ENCODE measurements at regions not wholly inside any gene's neighbourhood (a gene's known extent, or its start where the extent isn't known, plus 50 kb on each side); places are given as distances from the start of the nearest gene placed in this dataset.

DNA sequence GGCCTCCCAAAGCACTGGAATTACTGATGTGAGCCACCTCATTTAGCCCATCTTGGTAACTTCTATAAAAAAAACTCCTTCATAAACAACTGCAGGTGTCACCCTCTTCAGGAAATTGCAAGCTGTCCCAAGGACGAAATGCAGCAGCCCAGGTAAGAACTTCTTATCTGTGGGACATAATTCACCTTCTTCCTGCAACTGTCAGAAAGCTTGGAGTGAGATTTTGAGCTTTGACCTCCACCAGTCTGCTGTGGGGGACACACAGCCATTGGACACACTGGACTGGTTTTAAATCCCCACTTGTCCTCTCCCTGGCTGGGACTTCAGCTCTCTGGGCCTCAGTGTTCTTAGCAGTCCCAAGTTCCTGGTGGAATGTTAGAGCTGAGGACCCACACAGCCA lies 368.5 kb downstream of the MN1 start:
- TF ChIP-seq TAF1 (IDR thresholded peaks at IDR 0.05; ENCODE audit: low read depth, low read length) = no peak
- TF ChIP-seq POLR2A (IDR thresholded peaks at IDR 0.05; ENCODE audit: control extremely low read depth in 1 of 2, low read depth in 2 of 2, low read length in 2 of 2) = no peak
- TF ChIP-seq, protein P1, sequence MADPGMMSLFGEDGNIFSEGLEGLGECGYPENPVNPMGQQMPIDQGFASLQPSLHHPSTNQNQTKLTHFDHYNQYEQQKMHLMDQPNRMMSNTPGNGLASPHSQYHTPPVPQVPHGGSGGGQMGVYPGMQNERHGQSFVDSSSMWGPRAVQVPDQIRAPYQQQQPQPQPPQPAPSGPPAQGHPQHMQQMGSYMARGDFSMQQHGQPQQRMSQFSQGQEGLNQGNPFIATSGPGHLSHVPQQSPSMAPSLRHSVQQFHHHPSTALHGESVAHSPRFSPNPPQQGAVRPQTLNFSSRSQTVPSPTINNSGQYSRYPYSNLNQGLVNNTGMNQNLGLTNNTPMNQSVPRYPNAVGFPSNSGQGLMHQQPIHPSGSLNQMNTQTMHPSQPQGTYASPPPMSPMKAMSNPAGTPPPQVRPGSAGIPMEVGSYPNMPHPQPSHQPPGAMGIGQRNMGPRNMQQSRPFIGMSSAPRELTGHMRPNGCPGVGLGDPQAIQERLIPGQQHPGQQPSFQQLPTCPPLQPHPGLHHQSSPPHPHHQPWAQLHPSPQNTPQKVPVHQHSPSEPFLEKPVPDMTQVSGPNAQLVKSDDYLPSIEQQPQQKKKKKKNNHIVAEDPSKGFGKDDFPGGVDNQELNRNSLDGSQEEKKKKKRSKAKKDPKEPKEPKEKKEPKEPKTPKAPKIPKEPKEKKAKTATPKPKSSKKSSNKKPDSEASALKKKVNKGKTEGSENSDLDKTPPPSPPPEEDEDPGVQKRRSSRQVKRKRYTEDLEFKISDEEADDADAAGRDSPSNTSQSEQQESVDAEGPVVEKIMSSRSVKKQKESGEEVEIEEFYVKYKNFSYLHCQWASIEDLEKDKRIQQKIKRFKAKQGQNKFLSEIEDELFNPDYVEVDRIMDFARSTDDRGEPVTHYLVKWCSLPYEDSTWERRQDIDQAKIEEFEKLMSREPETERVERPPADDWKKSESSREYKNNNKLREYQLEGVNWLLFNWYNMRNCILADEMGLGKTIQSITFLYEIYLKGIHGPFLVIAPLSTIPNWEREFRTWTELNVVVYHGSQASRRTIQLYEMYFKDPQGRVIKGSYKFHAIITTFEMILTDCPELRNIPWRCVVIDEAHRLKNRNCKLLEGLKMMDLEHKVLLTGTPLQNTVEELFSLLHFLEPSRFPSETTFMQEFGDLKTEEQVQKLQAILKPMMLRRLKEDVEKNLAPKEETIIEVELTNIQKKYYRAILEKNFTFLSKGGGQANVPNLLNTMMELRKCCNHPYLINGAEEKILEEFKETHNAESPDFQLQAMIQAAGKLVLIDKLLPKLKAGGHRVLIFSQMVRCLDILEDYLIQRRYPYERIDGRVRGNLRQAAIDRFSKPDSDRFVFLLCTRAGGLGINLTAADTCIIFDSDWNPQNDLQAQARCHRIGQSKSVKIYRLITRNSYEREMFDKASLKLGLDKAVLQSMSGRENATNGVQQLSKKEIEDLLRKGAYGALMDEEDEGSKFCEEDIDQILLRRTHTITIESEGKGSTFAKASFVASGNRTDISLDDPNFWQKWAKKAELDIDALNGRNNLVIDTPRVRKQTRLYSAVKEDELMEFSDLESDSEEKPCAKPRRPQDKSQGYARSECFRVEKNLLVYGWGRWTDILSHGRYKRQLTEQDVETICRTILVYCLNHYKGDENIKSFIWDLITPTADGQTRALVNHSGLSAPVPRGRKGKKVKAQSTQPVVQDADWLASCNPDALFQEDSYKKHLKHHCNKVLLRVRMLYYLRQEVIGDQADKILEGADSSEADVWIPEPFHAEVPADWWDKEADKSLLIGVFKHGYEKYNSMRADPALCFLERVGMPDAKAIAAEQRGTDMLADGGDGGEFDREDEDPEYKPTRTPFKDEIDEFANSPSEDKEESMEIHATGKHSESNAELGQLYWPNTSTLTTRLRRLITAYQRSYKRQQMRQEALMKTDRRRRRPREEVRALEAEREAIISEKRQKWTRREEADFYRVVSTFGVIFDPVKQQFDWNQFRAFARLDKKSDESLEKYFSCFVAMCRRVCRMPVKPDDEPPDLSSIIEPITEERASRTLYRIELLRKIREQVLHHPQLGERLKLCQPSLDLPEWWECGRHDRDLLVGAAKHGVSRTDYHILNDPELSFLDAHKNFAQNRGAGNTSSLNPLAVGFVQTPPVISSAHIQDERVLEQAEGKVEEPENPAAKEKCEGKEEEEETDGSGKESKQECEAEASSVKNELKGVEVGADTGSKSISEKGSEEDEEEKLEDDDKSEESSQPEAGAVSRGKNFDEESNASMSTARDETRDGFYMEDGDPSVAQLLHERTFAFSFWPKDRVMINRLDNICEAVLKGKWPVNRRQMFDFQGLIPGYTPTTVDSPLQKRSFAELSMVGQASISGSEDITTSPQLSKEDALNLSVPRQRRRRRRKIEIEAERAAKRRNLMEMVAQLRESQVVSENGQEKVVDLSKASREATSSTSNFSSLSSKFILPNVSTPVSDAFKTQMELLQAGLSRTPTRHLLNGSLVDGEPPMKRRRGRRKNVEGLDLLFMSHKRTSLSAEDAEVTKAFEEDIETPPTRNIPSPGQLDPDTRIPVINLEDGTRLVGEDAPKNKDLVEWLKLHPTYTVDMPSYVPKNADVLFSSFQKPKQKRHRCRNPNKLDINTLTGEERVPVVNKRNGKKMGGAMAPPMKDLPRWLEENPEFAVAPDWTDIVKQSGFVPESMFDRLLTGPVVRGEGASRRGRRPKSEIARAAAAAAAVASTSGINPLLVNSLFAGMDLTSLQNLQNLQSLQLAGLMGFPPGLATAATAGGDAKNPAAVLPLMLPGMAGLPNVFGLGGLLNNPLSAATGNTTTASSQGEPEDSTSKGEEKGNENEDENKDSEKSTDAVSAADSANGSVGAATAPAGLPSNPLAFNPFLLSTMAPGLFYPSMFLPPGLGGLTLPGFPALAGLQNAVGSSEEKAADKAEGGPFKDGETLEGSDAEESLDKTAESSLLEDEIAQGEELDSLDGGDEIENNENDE (IDR thresholded peaks at IDR 0.05; ENCODE audit: insufficient replicate concordance, low read length) = no peak
- TF ChIP-seq, protein P2, sequence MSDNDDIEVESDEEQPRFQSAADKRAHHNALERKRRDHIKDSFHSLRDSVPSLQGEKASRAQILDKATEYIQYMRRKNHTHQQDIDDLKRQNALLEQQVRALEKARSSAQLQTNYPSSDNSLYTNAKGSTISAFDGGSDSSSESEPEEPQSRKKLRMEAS (IDR thresholded peaks at IDR 0.05) = no peak
- TF ChIP-seq, protein P3, sequence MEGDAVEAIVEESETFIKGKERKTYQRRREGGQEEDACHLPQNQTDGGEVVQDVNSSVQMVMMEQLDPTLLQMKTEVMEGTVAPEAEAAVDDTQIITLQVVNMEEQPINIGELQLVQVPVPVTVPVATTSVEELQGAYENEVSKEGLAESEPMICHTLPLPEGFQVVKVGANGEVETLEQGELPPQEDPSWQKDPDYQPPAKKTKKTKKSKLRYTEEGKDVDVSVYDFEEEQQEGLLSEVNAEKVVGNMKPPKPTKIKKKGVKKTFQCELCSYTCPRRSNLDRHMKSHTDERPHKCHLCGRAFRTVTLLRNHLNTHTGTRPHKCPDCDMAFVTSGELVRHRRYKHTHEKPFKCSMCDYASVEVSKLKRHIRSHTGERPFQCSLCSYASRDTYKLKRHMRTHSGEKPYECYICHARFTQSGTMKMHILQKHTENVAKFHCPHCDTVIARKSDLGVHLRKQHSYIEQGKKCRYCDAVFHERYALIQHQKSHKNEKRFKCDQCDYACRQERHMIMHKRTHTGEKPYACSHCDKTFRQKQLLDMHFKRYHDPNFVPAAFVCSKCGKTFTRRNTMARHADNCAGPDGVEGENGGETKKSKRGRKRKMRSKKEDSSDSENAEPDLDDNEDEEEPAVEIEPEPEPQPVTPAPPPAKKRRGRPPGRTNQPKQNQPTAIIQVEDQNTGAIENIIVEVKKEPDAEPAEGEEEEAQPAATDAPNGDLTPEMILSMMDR (IDR thresholded peaks at IDR 0.05; ENCODE audit: control extremely low read depth in 1 of 3, insufficient read depth in 1 of 3, low read depth in 1 of 3, low read length in 3 of 3) = no peak
- TF ChIP-seq TAF7 (optimal IDR thresholded peaks at IDR 0.05; ENCODE audit: borderline replicate concordance, low read depth, low read length) = no peak
- no peak for TF ChIP-seq RAD21 (IDR thresholded peaks at IDR 0.05 in 1 of 2, conservative IDR thresholded peaks at IDR 0.05 in 1 of 2; ENCODE audit: low read depth in 2 of 2, low read length in 2 of 2)
- no peak for TF ChIP-seq CEBPB (IDR thresholded peaks at IDR 0.05; ENCODE audit: low read depth, low read length)
- no peak for TF ChIP-seq TEAD4 (IDR thresholded peaks at IDR 0.05; ENCODE audit: low read depth, low read length)
- TF ChIP-seq EP300 (IDR thresholded peaks at IDR 0.05; ENCODE audit: borderline replicate concordance in 1 of 2, low read depth in 2 of 2, low read length in 2 of 2) = no peak

Measured in H1 (cell line).